Astrocyte of the cerebellum (primary cell): ENCODE measurements at regions not wholly inside any gene's neighbourhood (a gene's known extent, or its start where the extent isn't known, plus 50 kb on each side); places are given as distances from the start of the nearest gene placed in this dataset.
"Not testable (repeated sequence)": the region's sequence is repeated elsewhere in the genome, so short reads cannot be mapped to it uniquely, and the experiment has no call there.

ENCODE experiments used
- DNase-seq: peaks from one replicate; pipeline ENCODE4 v3.0.0-alpha.2; 2011; ENCODE audit warnings: low read depth
- H3K4me3 ChIP-seq: 2 replicates; pipeline ENCODE4 v1.5.1; 2011; ENCODE audit warnings: mild to moderate bottlenecking, low read depth, low read length, moderate library complexity
- in situ Hi-C: cut with HindIII; loops from 2 replicates; pipeline ENCODE4 v1.10.0; 2017; ENCODE audit warnings: low sequenced_read_pairs

DNA sequence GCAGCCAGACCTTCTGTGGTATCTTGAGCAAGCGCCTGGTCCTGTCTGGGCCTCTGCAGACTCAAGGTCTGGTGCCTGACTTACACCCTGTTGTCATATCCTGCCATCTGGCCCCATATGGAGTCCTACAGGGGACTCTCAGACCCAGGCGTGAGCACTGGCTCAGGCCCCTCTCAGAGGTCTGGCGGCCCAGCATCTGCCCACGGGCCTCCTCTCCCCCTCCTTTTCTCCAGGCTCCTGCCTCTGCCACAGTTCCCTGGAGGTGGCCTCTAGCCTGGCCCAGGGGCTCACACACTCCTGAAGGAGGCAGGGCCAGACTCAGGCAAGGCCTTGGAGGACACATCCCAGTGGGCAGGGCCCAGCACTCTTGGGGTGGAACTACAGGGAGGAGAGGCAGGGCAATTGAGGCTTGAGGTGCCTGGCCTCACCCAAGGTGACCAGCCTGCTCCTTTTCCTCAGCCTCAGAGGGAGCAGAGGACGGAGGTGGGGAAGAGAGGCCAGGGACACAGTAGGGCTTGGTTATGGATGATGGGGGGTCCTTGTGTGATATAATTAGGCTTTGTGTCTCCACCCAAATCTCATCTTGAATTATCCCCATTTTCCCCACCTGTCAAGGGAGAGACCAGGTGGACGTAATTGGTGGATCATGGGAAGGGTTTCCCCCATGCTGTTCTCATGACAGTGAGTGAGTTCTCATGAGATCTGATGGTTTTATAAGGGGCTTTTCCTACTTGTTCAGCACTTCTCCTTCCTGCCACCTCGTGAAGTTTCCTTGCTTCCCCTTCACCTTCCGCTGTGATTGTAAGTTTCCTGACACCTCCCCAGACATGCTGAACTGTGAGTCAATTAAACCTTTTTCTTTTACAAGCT is 70.9 kb upstream of the GOLGA6L4 start:
- DNase-seq, H3K4me3 ChIP-seq, in situ Hi-C loops: not testable (repeated sequence)

DNA sequence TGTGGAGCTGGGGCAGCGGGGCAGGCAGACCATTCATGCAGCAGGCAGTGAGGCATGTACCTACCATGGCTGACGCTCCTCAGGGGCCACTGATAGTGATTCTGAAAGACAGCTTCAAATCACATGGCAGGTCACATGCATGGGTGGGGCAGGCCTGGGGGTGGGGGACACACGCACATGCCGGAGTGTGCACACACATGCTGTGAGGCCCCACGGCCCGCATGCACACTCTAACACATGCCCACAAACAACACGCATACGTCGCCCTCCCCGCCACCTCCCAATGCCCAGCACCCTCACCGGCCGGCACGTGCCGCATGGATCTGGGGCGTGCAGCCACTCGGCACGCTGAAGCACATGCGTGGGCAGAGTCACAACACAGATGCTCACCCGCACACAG is 65.5 kb upstream of the GOLGA6L4 start:
- in situ Hi-C loops, H3K4me3 ChIP-seq, DNase-seq: not testable (repeated sequence)

DNA sequence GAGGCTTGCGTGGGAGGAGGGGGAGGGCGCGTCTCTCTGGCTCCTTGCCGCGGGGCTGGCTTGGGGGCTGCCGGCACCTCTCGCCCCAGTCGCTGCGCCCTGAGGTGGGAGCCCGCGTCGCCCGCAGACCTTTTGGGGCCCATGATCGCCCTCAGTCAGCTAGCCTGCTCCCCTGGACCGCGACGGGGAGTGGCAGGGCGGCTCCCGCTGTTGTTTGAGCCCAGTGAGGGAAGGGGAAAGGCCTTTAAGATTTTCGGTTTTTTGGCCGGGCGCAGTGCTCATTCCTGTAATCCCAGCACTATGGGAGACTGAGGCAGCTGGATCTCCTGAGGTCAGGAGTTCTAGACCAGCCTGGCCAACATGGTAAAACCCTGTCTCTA is 62.4 kb upstream of the GOLGA6L4 start:
- DNase-seq: not testable (repeated sequence)
- peak overlapping the region; percentile 29 for H3K4me3 ChIP-seq

More for the DNA sequence above, 62.4 kb upstream of the GOLGA6L4 start:
- in situ Hi-C loops: not testable (repeated sequence)
